ENCODE measurements at regions not wholly inside any gene's neighbourhood (a gene's known extent, or its start where the extent isn't known, plus 50 kb on each side); places are given as distances from the start of the nearest gene placed in this dataset.
A peak's percentile ranks its signal among the peaks of the same experiment; 100 is the strongest.
"Not testable (repeated sequence)": the region's sequence is repeated elsewhere in the genome, so short reads cannot be mapped to it uniquely, and the experiment has no call there.

GRCh38 chr2:237208373-237209260 lies 122.9 kb downstream of the COPS8 start:
- peak overlapping the region; percentile 56 for H3K27ac ChIP-seq (ENCODE audit: low read depth)
- H3K4me3 ChIP-seq (ENCODE audit: low read depth, low read length), result no peak overlapping the region
- DNase-seq (ENCODE audit: extremely low spot score), result no peak
- no peaks in the 10 kb centered on the region for H3K36me3 ChIP-seq (ENCODE audit: insufficient read depth)
- H3K4me1 ChIP-seq (ENCODE audit: insufficient read depth), result no peaks in the 10 kb centered on the region
- 42% methylated on average over 16 of the region's 16 CpGs for WGBS

DNA sequence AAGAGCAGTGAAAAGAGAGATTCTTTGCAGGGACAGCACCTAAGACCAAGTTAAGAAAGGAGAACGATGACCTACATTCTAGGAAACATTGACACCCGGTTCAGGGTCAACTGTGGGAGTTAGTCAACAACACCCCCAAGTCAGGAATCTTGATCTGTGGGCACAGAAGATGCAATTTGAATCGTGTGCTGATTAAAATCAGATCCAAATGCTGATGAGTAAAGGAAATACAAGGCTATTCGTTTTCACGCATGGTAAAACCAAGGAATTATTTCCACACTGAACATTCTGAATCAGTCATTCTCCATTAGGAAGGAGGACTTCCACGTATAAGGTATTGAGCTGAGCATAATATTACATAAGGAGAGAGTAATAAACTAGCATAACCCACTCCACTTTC lies 124.2 kb downstream of the COPS8 start:
- DNase-seq (ENCODE audit: extremely low spot score), result no peak
- H3K27ac ChIP-seq (ENCODE audit: low read depth), result no peak overlapping the region
- H3K4me1 ChIP-seq (ENCODE audit: insufficient read depth), result no peaks in the 10 kb centered on the region
- no peaks in the 10 kb centered on the region for H3K36me3 ChIP-seq (ENCODE audit: insufficient read depth)
- H3K4me3 ChIP-seq (ENCODE audit: low read depth, low read length), result no peak overlapping the region
- WGBS, result 86% methylated on average over 6 of the region's 6 CpGs

DNA sequence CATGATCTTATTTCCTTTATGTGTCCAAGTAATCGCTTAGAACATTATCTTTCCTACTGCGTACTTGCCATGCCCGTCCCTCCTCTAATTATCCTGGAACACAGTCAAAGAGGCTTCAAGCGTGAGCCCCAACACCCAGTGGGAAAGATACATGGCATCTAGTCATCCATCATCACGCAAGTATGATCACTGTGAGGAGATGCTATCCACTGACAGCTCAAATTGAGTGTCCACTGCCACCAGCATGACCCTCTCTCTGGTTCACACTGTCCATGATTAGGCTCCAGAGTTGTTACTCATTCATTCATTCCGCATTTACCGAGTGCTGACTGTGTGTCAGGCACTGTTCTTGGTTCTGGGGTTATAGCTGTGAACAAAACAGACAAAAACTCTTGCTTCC lies 124.6 kb downstream of the COPS8 start:
- no peak overlapping the region for H3K27ac ChIP-seq (ENCODE audit: low read depth)

GRCh38 chr2:237210763-237211162 lies 125.1 kb downstream of the COPS8 start:
- H3K4me1 ChIP-seq (ENCODE audit: insufficient read depth), result no peaks in the 10 kb centered on the region
- no peak for DNase-seq (ENCODE audit: extremely low spot score)

More for the DNA sequence above, 124.6 kb downstream of the COPS8 start:
- WGBS, result 92% methylated on average over 7 of the region's 7 CpGs
- DNase-seq (ENCODE audit: extremely low spot score), result no peak
- H3K4me3 ChIP-seq (ENCODE audit: low read depth, low read length), result no peak overlapping the region
- no peaks in the 10 kb centered on the region for H3K36me3 ChIP-seq (ENCODE audit: insufficient read depth)
- no peaks in the 10 kb centered on the region for H3K4me1 ChIP-seq (ENCODE audit: insufficient read depth)

DNA sequence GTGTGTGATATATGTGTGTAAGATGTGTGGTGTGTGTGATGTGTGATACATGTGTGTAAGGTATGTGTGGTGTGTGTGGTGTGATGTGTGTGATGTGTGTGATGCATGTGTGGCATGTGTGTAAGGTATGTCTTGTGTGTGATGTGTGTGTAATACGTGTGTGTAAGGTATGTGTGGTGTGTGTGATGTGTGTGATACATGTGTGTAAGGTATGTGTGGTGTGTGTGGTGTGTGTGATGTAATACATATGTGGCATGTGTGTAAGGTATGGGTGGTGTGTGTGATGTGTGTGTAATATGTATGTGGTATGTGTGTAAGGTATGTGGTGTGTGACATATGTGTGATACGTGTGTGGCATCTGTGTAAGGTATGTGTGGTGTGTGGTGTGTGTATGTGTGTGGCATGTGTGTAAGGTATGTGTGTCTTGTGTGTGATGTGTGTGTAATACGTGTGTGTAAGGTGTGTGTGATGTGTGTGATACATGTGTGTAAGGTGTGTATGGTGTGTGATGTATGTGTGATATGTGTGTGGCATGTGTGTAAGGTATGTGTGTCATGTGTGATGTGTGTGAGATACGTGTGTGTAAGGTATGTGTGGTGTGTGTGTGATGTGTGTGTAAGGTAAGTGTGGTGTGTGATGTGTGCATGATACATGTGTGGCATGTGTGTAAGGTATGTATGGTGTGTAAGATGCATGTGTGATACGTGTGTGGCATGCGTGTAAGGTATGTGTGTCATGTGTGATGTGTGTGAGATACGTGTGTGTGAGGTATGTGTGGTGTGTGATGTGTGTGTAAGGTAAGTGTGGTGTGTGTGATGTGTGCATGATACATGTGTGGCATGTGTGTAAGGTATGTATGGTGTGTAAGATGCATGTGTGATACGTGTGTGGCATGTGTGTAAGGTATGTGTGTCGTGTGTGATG lies 126.9 kb downstream of the COPS8 start:
- not testable (repeated sequence) for DNase-seq (ENCODE audit: extremely low spot score); H3K27ac ChIP-seq (ENCODE audit: low read depth); H3K4me3 ChIP-seq (ENCODE audit: low read depth, low read length); H3K4me1 ChIP-seq (ENCODE audit: insufficient read depth); H3K36me3 ChIP-seq (ENCODE audit: insufficient read depth)
- WGBS, result 96% methylated on average over 9 of the region's 9 CpGs

More at GRCh38 chr2:237210763-237211162, 125.1 kb downstream of the COPS8 start:
- Histone ChIP-seq H3K27ac (ENCODE audit: low read depth) (no peak overlapping the region), H3K36me3 (ENCODE audit: insufficient read depth) (no peaks in the 10 kb centered on the region), H3K4me3 (ENCODE audit: low read depth, low read length) (no peak overlapping the region)
- 68% methylated on average over 6 of the region's 6 CpGs for WGBS

DNA sequence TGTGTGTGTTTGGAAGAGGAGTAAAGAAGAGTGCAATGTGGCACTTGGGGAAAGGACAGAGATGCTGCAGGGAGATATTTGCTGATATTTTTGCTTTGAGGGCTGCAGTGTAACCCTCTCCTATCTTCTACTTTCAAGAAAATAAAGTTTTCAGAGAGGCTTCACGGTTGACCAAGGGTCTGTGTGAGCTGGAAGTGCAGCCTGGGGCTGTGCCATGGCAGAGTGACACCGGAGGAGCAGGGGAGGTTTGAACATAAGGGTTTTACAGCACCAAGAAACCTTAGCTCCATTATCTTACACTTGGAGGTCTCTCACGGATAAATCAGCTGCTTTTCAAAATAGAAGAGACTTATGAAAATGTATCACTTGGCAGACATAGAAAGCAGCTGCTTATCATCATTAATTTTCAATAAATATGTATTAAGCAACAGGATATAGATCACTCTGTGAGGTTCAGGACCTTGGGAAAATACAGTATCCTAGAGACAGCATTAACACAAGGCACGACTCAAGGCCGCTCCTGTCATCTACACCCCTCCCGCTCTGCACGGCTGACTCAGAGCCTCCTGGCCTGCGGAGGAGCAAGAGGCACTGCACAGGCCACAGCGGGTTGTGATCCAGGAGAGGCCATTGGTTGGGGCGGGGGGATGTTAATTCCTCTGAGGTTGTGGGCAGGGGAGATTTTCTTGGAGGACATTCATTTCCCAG lies 127.8 kb downstream of the COPS8 start:
- no peak overlapping the region for H3K27ac ChIP-seq (ENCODE audit: low read depth)
- H3K36me3 ChIP-seq (ENCODE audit: insufficient read depth), result no peaks in the 10 kb centered on the region
- H3K4me3 ChIP-seq (ENCODE audit: low read depth, low read length), result no peak overlapping the region
- no peak for DNase-seq (ENCODE audit: extremely low spot score)
- WGBS, result 32% methylated on average over 10 of the region's 10 CpGs
- no peaks in the 10 kb centered on the region for H3K4me1 ChIP-seq (ENCODE audit: insufficient read depth)

DNA sequence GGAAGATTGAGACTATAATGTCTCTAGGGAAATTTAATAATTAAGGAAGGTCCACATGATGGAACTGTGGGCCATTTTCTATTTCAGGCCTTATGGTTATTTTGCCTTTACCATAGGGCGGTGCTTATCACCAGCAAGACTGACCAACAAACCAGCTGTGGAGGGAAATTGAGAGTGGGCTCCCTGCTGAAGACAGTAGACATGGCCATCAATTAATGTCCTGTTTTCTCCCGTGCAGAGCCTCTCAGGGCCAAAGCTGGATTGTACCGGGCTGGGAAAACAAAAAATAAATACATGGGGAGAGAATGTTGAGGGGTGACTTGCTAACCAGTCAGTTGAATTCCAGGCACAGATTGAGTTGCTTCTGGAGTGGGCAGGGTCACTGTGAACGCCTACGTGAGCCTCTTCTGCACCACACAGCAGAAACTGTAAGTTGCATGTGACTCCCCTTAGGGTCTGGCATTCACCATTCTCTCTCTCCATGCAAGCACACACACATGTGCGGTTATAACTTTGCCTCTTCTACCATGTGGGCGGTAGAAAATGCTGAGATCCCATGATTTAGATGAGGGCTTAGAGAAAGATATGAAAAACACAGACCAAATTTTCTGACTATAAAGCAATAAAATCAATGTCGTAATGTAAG lies 128.5 kb downstream of the COPS8 start:
- Histone ChIP-seq H3K4me1 (ENCODE audit: insufficient read depth) (no peaks in the 10 kb centered on the region), H3K27ac (ENCODE audit: low read depth) (no peak overlapping the region), H3K36me3 (ENCODE audit: insufficient read depth) (no peaks in the 10 kb centered on the region), H3K4me3 (ENCODE audit: low read depth, low read length) (no peak overlapping the region)
- DNase-seq (ENCODE audit: extremely low spot score), result no peak
- 72% methylated on average over 8 of the region's 8 CpGs for WGBS

GRCh38 chr2:237214963-237215362 lies 129.3 kb downstream of the COPS8 start:
- no peak overlapping the region for H3K4me3 ChIP-seq (ENCODE audit: low read depth, low read length)
- 93% methylated on average over 2 of the region's 2 CpGs for WGBS
- H3K27ac ChIP-seq (ENCODE audit: low read depth), result no peak overlapping the region
- H3K4me1 ChIP-seq (ENCODE audit: insufficient read depth), result no peaks in the 10 kb centered on the region
- no peaks in the 10 kb centered on the region for H3K36me3 ChIP-seq (ENCODE audit: insufficient read depth)
- no peak for DNase-seq (ENCODE audit: extremely low spot score)

DNA sequence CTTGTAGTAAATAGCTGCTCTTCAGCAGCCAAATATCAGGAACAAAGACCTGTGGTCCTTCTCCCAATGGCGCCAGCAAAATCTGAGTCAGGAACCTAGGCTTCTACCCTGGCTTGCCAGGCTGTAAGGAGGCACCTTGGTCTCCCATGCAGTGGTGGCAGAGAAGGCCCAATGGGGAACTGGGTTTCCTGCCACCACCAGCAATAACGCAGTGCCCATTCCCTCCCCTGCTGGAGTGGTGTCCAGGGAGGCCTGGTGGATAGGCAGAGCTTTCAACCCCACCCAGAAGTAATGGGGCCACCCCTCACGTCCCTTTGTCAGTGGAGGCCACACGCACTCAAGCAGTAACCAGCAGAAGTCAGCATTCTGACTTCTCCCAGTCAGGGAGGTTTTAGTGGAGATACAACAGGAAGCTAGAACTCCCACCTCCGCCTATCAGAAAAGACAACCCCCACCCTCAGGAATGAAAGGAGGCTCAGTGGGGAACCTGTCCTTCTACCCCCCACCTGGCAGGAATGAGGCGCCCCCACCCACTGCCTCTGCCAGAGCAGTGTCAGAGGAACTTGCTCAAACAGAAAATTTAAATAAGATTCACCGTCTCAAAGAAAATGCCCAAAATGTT lies 132.4 kb downstream of the COPS8 start:
- H3K36me3 ChIP-seq (ENCODE audit: insufficient read depth), result no peaks in the 10 kb centered on the region
- 81% methylated on average over 7 of the region's 7 CpGs for WGBS

DNA sequence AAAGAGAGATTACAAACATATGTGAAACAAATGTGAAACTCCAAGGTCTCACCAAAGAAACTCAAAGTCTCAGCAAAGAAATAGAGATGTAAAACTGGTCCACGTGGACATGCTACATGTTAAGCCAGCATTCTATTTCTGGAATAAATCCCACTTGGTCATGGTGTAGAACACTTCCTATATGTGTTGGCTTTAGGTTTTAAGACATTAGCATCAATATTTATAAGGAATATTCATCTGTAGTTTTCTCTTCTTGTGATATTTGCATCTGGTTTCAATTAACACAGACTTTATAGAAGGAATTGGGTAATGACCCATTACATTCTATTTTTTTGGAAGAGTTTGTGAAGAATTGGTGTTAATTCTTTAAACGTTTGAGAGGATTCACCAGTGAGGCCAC lies 133.1 kb downstream of the COPS8 start:
- WGBS, result 67% methylated on average over 2 of the region's 2 CpGs

More for the DNA sequence above, 132.4 kb downstream of the COPS8 start:
- no peak for DNase-seq (ENCODE audit: extremely low spot score)
- H3K4me1 ChIP-seq (ENCODE audit: insufficient read depth), result no peaks in the 10 kb centered on the region
- H3K27ac ChIP-seq (ENCODE audit: low read depth), result no peak overlapping the region
- H3K4me3 ChIP-seq (ENCODE audit: low read depth, low read length), result no peak overlapping the region

DNA sequence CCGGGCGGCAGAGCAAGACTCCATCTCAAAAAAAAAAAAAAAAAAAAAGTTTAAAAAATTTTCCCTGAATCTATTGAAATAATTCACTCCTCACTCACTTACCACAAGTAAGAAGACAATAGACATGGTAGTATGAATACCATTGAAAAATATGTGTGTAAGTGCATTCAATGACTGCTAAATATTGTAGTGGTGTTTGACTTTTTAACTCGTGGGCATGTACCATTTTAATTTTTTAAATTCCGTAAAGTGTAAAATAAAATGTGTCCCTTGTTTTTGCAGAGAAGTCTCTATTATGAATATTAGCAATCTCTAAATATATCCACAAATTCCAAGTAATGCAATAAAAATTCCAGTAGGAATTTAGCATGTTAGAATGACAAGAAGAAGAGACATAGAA lies 134.1 kb downstream of the COPS8 start:
- 77% methylated on average over 2 of the region's 4 CpGs for WGBS
- no peaks in the 10 kb centered on the region for H3K4me1 ChIP-seq (ENCODE audit: insufficient read depth)
- H3K4me3 ChIP-seq (ENCODE audit: low read depth, low read length), result no peak overlapping the region
- H3K36me3 ChIP-seq (ENCODE audit: insufficient read depth), result no peaks in the 10 kb centered on the region
- no peak overlapping the region for H3K27ac ChIP-seq (ENCODE audit: low read depth)
- no peak for DNase-seq (ENCODE audit: extremely low spot score)

More for the DNA sequence above, 133.1 kb downstream of the COPS8 start:
- Histone ChIP-seq H3K4me1 (ENCODE audit: insufficient read depth) (no peaks in the 10 kb centered on the region), H3K27ac (ENCODE audit: low read depth) (no peak overlapping the region), H3K4me3 (ENCODE audit: low read depth, low read length) (no peak overlapping the region), H3K36me3 (ENCODE audit: insufficient read depth) (no peaks in the 10 kb centered on the region)
- no peak for DNase-seq (ENCODE audit: extremely low spot score)

DNA sequence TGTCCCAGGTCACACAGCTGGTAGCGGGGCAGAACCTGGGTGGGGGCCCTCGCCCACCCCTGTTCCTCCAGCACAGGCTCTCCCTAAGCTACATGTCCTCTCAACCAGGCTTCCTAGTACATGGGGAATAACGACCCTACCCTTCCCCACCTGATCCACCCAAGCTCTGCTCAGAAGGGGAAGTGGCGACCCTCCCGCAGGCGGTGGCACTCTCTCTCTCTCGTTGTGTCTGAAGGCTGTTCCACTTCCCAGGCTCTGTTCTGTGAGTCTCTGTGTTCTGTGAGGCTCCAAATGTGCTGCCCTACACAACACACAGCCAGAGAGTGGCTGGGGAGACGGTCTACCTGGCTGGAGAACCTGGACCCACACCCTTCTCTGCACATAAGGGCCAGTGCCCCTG lies 135.8 kb downstream of the COPS8 start:
- no peaks in the 10 kb centered on the region for H3K4me1 ChIP-seq (ENCODE audit: insufficient read depth)
- no peak overlapping the region for H3K4me3 ChIP-seq (ENCODE audit: low read depth, low read length)
- H3K36me3 ChIP-seq (ENCODE audit: insufficient read depth), result no peaks in the 10 kb centered on the region
- H3K27ac ChIP-seq (ENCODE audit: low read depth), result no peak overlapping the region
- WGBS, result 89% methylated on average over 8 of the region's 8 CpGs
- DNase-seq (ENCODE audit: extremely low spot score), result no peak

Data from urinary bladder (tissue), 3 donors.